ENCODE measurements at regions not wholly inside any gene's neighbourhood (a gene's known extent, or its start where the extent isn't known, plus 50 kb on each side); places are given as distances from the start of the nearest gene placed in this dataset.

DNA sequence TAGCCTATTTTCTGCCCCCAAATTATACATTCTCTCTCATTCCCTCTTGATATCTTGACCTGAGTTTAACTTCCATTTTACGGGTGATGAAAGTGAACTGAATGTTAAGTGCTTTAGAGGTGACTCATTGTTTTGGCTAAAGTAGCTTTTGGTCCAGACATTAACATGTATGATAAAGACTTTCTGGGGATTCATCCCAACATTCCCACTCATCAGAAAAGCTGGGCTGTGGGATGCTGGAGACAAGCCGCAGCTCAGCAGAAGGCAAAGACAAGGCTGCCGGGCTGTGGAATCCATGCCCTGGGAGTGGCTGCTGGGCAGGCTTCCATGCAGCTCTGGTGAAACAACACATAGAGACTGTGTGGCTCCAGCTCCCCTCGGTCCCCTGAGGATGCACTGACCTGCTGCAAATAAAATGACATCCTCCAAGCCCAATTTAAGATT is 89.9 kb upstream of the SYNDIG1 start:
- BruUV-seq (replicated peaks): no TSS peak
- intact Hi-C loops (cut with micrococcal nuclease): no loop called here
- ATAC-seq (no peak), DNase-seq (no peak)
- Histone ChIP-seq H3K9me3 (ENCODE audit: low read length) (no peaks in the 10 kb centered on the region), H3F3A (ENCODE audit: low read length, unreplicated experiment) (no peaks in the 10 kb centered on the region), H3K36me3 (ENCODE audit: low read depth, low read length) (no peaks in the 10 kb centered on the region), H2AFZ (ENCODE audit: low read length) (no peak overlapping the region), H3K27me3 (ENCODE audit: low read length) (peaks cover 68% of the 10 kb centered on the region), H3K9ac (ENCODE audit: low read length) (no peak overlapping the region), H3K4me2 (ENCODE audit: low read length) (no peak overlapping the region), H3K4me3 (ENCODE audit: low read length) (no peak overlapping the region), H3K27ac (ENCODE audit: low read length) (no peak overlapping the region), H4K20me1 (ENCODE audit: low read length) (no peaks in the 10 kb centered on the region), H3K79me2 (ENCODE audit: low read length) (no peaks in the 10 kb centered on the region), H3K4me1 (ENCODE audit: insufficient read depth, low read length) (no peaks in the 10 kb centered on the region), H3K9me2 (replicated peaks; ENCODE audit: low read length) (no peaks in the 10 kb centered on the region)
- POLR2A ChIA-PET (ENCODE audit: unreplicated experiment): no interaction called here
- TF ChIP-seq, protein P1, sequence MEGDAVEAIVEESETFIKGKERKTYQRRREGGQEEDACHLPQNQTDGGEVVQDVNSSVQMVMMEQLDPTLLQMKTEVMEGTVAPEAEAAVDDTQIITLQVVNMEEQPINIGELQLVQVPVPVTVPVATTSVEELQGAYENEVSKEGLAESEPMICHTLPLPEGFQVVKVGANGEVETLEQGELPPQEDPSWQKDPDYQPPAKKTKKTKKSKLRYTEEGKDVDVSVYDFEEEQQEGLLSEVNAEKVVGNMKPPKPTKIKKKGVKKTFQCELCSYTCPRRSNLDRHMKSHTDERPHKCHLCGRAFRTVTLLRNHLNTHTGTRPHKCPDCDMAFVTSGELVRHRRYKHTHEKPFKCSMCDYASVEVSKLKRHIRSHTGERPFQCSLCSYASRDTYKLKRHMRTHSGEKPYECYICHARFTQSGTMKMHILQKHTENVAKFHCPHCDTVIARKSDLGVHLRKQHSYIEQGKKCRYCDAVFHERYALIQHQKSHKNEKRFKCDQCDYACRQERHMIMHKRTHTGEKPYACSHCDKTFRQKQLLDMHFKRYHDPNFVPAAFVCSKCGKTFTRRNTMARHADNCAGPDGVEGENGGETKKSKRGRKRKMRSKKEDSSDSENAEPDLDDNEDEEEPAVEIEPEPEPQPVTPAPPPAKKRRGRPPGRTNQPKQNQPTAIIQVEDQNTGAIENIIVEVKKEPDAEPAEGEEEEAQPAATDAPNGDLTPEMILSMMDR (conservative IDR thresholded peaks at IDR 0.05; ENCODE audit: low read depth, low read length): no peak
- no peak for TF ChIP-seq EZH2phosphoT487 (IDR thresholded peaks at IDR 0.05; ENCODE audit: borderline replicate concordance, low read length)
- no peak for TF ChIP-seq EZH2 (IDR thresholded peaks at IDR 0.05; ENCODE audit: low read length, unreplicated experiment)
- CTCF ChIA-PET: no interaction called here

GRCh38 chr20:24378661-24379483 is 90.6 kb upstream of the SYNDIG1 start:
- H3K4me2 ChIP-seq (ENCODE audit: low read length): no peak overlapping the region
- ChIA-PET POLR2A (ENCODE audit: unreplicated experiment) (no interaction called here), CTCF (no interaction called here)
- H3K9ac ChIP-seq (ENCODE audit: low read length): no peak overlapping the region
- no peaks in the 10 kb centered on the region for H3K4me1 ChIP-seq (ENCODE audit: insufficient read depth, low read length)
- H3K4me3 ChIP-seq (ENCODE audit: low read length): no peak overlapping the region
- no peak overlapping the region for H3K27ac ChIP-seq (ENCODE audit: low read length)
- intact Hi-C loops (cut with micrococcal nuclease): no loop called here
- H4K20me1 ChIP-seq (ENCODE audit: low read length): no peaks in the 10 kb centered on the region
- H3F3A ChIP-seq (ENCODE audit: low read length, unreplicated experiment): no peaks in the 10 kb centered on the region
- H3K36me3 ChIP-seq (ENCODE audit: low read depth, low read length): no peaks in the 10 kb centered on the region
- ATAC-seq (no peak), DNase-seq (no peak)
- H3K9me3 ChIP-seq (ENCODE audit: low read length): no peaks in the 10 kb centered on the region
- no peaks in the 10 kb centered on the region for H3K9me2 ChIP-seq (replicated peaks; ENCODE audit: low read length)
- no TSS peak for BruUV-seq (replicated peaks)
- H3K27me3 ChIP-seq (ENCODE audit: low read length): peaks cover 68% of the 10 kb centered on the region
- TF ChIP-seq EZH2phosphoT487 (IDR thresholded peaks at IDR 0.05; ENCODE audit: borderline replicate concordance, low read length) (no peak), EZH2 (IDR thresholded peaks at IDR 0.05; ENCODE audit: low read length, unreplicated experiment) (no peak)
- TF ChIP-seq, protein P1 (conservative IDR thresholded peaks at IDR 0.05; ENCODE audit: low read depth, low read length): no peak
- no peaks in the 10 kb centered on the region for H3K79me2 ChIP-seq (ENCODE audit: low read length)
- H2AFZ ChIP-seq (ENCODE audit: low read length): no peak overlapping the region
